SK-N-SH treated with all-trans-retinoic acid at 6 μM for 48 hours (cell line): ENCODE measurements at regions not wholly inside any gene's neighbourhood (a gene's known extent, or its start where the extent isn't known, plus 50 kb on each side); places are given as distances from the start of the nearest gene placed in this dataset.

Experiments used
- ATAC-seq: fragments of 200-7000 bp; cut with Tn5 transposase; 3 replicates; pipeline ENCODE4 v1.9.1; 2020; ENCODE audit warnings: mild to moderate bottlenecking, moderate library complexity
- ARNTL ChIP-seq: fragments of 450-650 bp; formaldehyde crosslinking; IDR thresholded peaks from 2 replicates; pipeline ENCODE4 v1.5.0; 2020; ENCODE audit warnings: low read depth, mild to moderate bottlenecking, moderate library complexity, borderline replicate concordance
- CSDC2 ChIP-seq: fragments of 250-450 bp; sonication (Bioruptor Pico); IDR thresholded peaks from 2 replicates; pipeline ENCODE4 v1.5.0; 2020; ENCODE audit warnings: mild to moderate bottlenecking, moderate library complexity
- ESRRG ChIP-seq: fragments of 250-450 bp; sonication (Bioruptor Pico); IDR thresholded peaks from 2 replicates; pipeline ENCODE4 v1.6.1; 2021; ENCODE audit warnings: mild to moderate bottlenecking
- OSR1 ChIP-seq: fragments of 250-450 bp; sonication (Bioruptor Pico); IDR thresholded peaks from 2 replicates; pipeline ENCODE4 v1.8.0; 2022; ENCODE audit warnings: moderate library complexity, mild to moderate bottlenecking, inconsistent platforms
- PPARA ChIP-seq: fragments of 250-450 bp; sonication (Bioruptor Pico); IDR thresholded peaks from 2 replicates; pipeline ENCODE4 v1.5.0; 2020; ENCODE audit warnings: mild to moderate bottlenecking, borderline replicate concordance
- RARB ChIP-seq: fragments of 250-450 bp; sonication (Bioruptor Pico); IDR thresholded peaks from 2 replicates; pipeline ENCODE4 v1.8.0; 2021; ENCODE audit warnings: mild to moderate bottlenecking, moderate library complexity
- SNAI2 ChIP-seq: fragments of 250-450 bp; sonication (Bioruptor Pico); IDR thresholded peaks from 2 replicates; pipeline ENCODE4 v1.5.0; 2020; ENCODE audit warnings: mild to moderate bottlenecking, moderate library complexity
- TCF4 ChIP-seq: fragments of 250-450 bp; sonication (Bioruptor Pico); IDR thresholded peaks from 2 replicates; pipeline ENCODE4 v1.8.0; 2021; ENCODE audit warnings: mild to moderate bottlenecking, moderate library complexity, borderline replicate concordance
- TOX ChIP-seq: fragments of 250-450 bp; sonication (Bioruptor Pico); IDR thresholded peaks from 2 replicates; pipeline ENCODE4 v1.8.0; 2021; ENCODE audit warnings: mild to moderate bottlenecking, moderate library complexity, borderline replicate concordance
- ZC3H10 ChIP-seq: fragments of 250-450 bp; sonication (Bioruptor Pico); IDR thresholded peaks from 2 replicates; pipeline ENCODE4 v1.5.1; 2021; ENCODE audit warnings: mild to moderate bottlenecking, moderate library complexity
- ZFP30 ChIP-seq: fragments of 450-650 bp; formaldehyde crosslinking; IDR thresholded peaks from 2 replicates; pipeline ENCODE4 v1.5.0; 2022; ENCODE audit warnings: mild to moderate bottlenecking, moderate library complexity
- ZNF565 ChIP-seq: fragments of 450-650 bp; formaldehyde crosslinking; conservative IDR thresholded peaks from 2 replicates; pipeline ENCODE4 v1.5.0; 2020; ENCODE audit warnings: low read depth, mild to moderate bottlenecking, moderate library complexity
- ZNF70 ChIP-seq: fragments of 450-650 bp; formaldehyde crosslinking; IDR thresholded peaks from 2 replicates; pipeline ENCODE4 v1.5.0; 2020; ENCODE audit warnings: mild to moderate bottlenecking, moderate library complexity
- ZNF8 ChIP-seq: fragments of 450-650 bp; formaldehyde crosslinking; IDR thresholded peaks from 2 replicates; pipeline ENCODE4 v1.5.0; 2020; ENCODE audit warnings: mild to moderate bottlenecking, moderate library complexity
- TF ChIP-seq, protein P1 (sequence below): fragments of 250-450 bp; sonication (Bioruptor Pico); IDR thresholded peaks from 2 replicates; pipeline ENCODE4 v1.5.1; 2020; ENCODE audit warnings: low read depth, mild to moderate bottlenecking, moderate library complexity
- TF ChIP-seq, protein P2 (sequence below): fragments of 250-450 bp; sonication (Bioruptor Pico); IDR thresholded peaks from 2 replicates; pipeline ENCODE4 v1.5.1; 2021; ENCODE audit warnings: mild to moderate bottlenecking, moderate library complexity
- TF ChIP-seq, protein P3 (sequence below): fragments of 250-450 bp; sonication (Bioruptor Pico); IDR thresholded peaks from 2 replicates; pipeline ENCODE4 v1.8.0; 2020; ENCODE audit warnings: mild to moderate bottlenecking, moderate library complexity, borderline replicate concordance
- TF ChIP-seq, protein P4 (sequence below): fragments of 250-450 bp; sonication (Bioruptor Pico); IDR thresholded peaks from 2 replicates; pipeline ENCODE4 v1.5.0; 2020; ENCODE audit warnings: mild to moderate bottlenecking, moderate library complexity
- TF ChIP-seq, protein P5 (sequence below): fragments of 250-450 bp; sonication (Bioruptor Pico); IDR thresholded peaks from 2 replicates; pipeline ENCODE4 v1.8.0; 2021; ENCODE audit warnings: low read depth, mild to moderate bottlenecking, moderate library complexity, borderline replicate concordance

DNA sequence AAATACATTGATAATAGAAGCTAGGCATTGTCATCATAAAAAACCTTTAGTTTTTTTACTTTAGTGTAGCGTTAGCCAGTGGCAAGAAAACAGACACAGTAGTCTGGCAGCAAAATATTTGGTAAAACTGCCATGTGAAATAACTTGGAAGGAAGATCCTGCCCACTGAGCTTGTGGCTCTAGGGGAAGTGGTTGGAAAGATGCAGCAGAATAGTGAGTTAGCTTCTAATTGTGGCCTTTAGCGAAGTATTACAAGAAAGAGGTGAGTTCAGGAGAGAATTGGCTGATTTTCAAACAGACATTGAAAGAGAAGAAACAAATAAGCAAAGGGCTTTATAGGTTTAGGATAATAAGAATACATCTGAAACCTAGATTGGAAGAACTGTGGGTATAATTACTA, 1887.8 kb upstream of the CELF4 start:
- TF ChIP-seq, protein P1, sequence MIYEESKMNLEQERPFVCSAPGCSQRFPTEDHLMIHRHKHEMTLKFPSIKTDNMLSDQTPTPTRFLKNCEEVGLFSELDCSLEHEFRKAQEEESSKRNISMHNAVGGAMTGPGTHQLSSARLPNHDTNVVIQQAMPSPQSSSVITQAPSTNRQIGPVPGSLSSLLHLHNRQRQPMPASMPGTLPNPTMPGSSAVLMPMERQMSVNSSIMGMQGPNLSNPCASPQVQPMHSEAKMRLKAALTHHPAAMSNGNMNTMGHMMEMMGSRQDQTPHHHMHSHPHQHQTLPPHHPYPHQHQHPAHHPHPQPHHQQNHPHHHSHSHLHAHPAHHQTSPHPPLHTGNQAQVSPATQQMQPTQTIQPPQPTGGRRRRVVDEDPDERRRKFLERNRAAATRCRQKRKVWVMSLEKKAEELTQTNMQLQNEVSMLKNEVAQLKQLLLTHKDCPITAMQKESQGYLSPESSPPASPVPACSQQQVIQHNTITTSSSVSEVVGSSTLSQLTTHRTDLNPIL (CRISPR knock-in tag): no peak
- TF ChIP-seq, protein P2, sequence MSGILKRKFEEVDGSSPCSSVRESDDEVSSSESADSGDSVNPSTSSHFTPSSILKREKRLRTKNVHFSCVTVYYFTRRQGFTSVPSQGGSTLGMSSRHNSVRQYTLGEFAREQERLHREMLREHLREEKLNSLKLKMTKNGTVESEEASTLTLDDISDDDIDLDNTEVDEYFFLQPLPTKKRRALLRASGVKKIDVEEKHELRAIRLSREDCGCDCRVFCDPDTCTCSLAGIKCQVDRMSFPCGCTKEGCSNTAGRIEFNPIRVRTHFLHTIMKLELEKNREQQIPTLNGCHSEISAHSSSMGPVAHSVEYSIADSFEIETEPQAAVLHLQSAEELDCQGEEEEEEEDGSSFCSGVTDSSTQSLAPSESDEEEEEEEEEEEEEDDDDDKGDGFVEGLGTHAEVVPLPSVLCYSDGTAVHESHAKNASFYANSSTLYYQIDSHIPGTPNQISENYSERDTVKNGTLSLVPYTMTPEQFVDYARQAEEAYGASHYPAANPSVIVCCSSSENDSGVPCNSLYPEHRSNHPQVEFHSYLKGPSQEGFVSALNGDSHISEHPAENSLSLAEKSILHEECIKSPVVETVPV: no peak
- TF ChIP-seq SNAI2 (CRISPR knock-in tag) (no peak), RARB (CRISPR knock-in tag) (no peak), ZNF8 (CRISPR knock-in tag) (no peak), ZNF565 (CRISPR knock-in tag) (no peak), ZC3H10 (CRISPR knock-in tag) (no peak), ESRRG (no peak), OSR1 (CRISPR knock-in tag) (no peak)
- TF ChIP-seq, protein P3, sequence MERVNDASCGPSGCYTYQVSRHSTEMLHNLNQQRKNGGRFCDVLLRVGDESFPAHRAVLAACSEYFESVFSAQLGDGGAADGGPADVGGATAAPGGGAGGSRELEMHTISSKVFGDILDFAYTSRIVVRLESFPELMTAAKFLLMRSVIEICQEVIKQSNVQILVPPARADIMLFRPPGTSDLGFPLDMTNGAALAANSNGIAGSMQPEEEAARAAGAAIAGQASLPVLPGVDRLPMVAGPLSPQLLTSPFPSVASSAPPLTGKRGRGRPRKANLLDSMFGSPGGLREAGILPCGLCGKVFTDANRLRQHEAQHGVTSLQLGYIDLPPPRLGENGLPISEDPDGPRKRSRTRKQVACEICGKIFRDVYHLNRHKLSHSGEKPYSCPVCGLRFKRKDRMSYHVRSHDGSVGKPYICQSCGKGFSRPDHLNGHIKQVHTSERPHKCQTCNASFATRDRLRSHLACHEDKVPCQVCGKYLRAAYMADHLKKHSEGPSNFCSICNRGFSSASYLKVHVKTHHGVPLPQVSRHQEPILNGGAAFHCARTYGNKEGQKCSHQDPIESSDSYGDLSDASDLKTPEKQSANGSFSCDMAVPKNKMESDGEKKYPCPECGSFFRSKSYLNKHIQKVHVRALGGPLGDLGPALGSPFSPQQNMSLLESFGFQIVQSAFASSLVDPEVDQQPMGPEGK (CRISPR knock-in tag): no peak
- TF ChIP-seq, all 23 proteins: peak for 0
- no peak for ATAC-seq

DNA sequence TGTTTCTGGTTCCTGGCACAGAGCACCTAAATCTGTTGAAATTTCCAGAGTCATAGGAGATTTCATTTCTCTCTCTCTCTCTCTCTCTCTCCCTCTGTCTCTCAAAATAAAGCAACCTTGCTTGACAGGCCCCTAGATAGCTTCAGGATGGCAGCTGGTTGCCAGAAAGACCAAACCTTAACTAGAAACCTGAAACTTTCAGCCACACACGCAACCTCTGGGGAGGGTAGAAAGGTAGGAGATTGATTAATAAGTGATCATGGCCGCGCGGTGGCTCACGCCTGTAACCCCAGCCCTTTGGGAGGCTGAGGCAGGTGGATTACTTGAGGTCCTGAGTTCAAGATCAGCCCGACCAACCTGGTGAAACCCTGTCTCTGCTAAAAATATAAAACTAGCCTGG, 1885.4 kb upstream of the CELF4 start:
- ATAC-seq: no peak
- TF ChIP-seq PPARA: no peak
- TF ChIP-seq ZNF565 (CRISPR knock-in tag): no peak
- no peak for TF ChIP-seq ZC3H10 (CRISPR knock-in tag)
- no peak for TF ChIP-seq CSDC2 (CRISPR knock-in tag)
- no peak for TF ChIP-seq ZNF70 (CRISPR knock-in tag)
- TF ChIP-seq ZNF8 (CRISPR knock-in tag): no peak
- TF ChIP-seq, protein P1 (CRISPR knock-in tag): no peak
- TF ChIP-seq, protein P4, sequence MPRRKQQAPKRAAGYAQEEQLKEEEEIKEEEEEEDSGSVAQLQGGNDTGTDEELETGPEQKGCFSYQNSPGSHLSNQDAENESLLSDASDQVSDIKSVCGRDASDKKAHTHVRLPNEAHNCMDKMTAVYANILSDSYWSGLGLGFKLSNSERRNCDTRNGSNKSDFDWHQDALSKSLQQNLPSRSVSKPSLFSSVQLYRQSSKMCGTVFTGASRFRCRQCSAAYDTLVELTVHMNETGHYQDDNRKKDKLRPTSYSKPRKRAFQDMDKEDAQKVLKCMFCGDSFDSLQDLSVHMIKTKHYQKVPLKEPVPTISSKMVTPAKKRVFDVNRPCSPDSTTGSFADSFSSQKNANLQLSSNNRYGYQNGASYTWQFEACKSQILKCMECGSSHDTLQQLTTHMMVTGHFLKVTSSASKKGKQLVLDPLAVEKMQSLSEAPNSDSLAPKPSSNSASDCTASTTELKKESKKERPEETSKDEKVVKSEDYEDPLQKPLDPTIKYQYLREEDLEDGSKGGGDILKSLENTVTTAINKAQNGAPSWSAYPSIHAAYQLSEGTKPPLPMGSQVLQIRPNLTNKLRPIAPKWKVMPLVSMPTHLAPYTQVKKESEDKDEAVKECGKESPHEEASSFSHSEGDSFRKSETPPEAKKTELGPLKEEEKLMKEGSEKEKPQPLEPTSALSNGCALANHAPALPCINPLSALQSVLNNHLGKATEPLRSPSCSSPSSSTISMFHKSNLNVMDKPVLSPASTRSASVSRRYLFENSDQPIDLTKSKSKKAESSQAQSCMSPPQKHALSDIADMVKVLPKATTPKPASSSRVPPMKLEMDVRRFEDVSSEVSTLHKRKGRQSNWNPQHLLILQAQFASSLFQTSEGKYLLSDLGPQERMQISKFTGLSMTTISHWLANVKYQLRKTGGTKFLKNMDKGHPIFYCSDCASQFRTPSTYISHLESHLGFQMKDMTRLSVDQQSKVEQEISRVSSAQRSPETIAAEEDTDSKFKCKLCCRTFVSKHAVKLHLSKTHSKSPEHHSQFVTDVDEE: no peak
- TF ChIP-seq, protein P3 (CRISPR knock-in tag): no peak
- no peak for TF ChIP-seq ARNTL (CRISPR knock-in tag)
- TF ChIP-seq TOX (CRISPR knock-in tag): no peak
- no peak for TF ChIP-seq ZFP30 (CRISPR knock-in tag)

DNA sequence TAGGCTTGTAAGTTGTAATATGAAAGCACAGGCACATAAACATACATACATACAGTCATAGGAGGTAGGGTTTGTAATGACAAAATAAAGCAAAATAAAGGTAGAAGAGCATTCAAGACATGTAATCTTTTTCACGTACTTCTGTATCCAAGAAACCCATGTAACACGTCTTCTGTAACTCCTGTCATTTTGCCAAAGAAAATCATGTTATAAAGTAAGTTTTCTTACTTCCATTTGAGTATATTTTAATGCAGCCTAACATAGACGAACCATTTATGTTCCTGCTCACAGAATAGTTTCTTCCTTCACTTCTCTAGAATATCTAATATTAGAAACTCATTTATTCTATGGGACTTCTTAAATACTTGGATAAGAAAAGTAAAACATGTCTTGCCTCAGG, 1884.0 kb upstream of the CELF4 start:
- ATAC-seq: no peak
- TF ChIP-seq CSDC2 (CRISPR knock-in tag): no peak
- TF ChIP-seq OSR1 (CRISPR knock-in tag): no peak
- TF ChIP-seq, protein P5, sequence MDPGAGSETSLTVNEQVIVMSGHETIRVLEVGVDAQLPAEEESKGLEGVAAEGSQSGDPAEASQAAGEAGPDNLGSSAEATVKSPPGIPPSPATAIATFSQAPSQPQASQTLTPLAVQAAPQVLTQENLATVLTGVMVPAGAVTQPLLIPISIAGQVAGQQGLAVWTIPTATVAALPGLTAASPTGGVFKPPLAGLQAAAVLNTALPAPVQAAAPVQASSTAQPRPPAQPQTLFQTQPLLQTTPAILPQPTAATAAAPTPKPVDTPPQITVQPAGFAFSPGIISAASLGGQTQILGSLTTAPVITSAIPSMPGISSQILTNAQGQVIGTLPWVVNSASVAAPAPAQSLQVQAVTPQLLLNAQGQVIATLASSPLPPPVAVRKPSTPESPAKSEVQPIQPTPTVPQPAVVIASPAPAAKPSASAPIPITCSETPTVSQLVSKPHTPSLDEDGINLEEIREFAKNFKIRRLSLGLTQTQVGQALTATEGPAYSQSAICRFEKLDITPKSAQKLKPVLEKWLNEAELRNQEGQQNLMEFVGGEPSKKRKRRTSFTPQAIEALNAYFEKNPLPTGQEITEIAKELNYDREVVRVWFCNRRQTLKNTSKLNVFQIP (CRISPR knock-in tag): no peak
- TF ChIP-seq, protein P2: no peak
- TF ChIP-seq ZNF70 (CRISPR knock-in tag): no peak
- TF ChIP-seq ZC3H10 (CRISPR knock-in tag): no peak
- TF ChIP-seq, protein P3 (CRISPR knock-in tag): no peak
- no peak for TF ChIP-seq TCF4 (CRISPR knock-in tag)
- TF ChIP-seq, protein P1 (CRISPR knock-in tag): no peak
- TF ChIP-seq ESRRG: no peak
